Effector memory CD8-positive, alpha-beta T cell (primary cell): ENCODE measurements at regions not wholly inside any gene's neighbourhood (a gene's known extent, or its start where the extent isn't known, plus 50 kb on each side); places are given as distances from the start of the nearest gene placed in this dataset.
"Not testable (repeated sequence)": the region's sequence is repeated elsewhere in the genome, so short reads cannot be mapped to it uniquely, and the experiment has no call there.

Experiments used
- ATAC-seq: fragments of 150-1000 bp; cut with Tn5 transposase; replicated peaks from 2 replicates; pipeline ENCODE4 v1.10.0; 2021; ENCODE audit warnings: mild to moderate bottlenecking, moderate library complexity
- DNase-seq, 3 experiments: peaks; one replicate each; pipeline ENCODE4 v3.0.0; 2021
- H3K27ac Mint-ChIP-seq, 2 donors: one replicate each; pipeline ENCODE4 v1.8.0; 2022; ENCODE audit warnings: mild to moderate bottlenecking in 2 of 2, mixed read lengths in 2 of 2, moderate library complexity in 2 of 2
- H3K27me3 Mint-ChIP-seq, 2 donors: one replicate each; pipeline ENCODE4 v1.8.0; 2022; ENCODE audit warnings: mixed read lengths in 2 of 2
- H3K36me3 Mint-ChIP-seq: one replicate; pipeline ENCODE4 v1.8.0; 2022; ENCODE audit warnings: mild to moderate bottlenecking, moderate library complexity, mixed read lengths; ENCODE audit not compliant: insufficient read depth
- H3K4me1 Mint-ChIP-seq, 2 donors: one replicate each; pipeline ENCODE4 v1.8.0; 2022; ENCODE audit warnings: low read depth in 2 of 2, mixed read lengths in 2 of 2
- H3K4me3 Mint-ChIP-seq, 2 donors: one replicate each; pipeline ENCODE4 v1.8.0; 2022; ENCODE audit warnings: mild to moderate bottlenecking in 2 of 2, mixed read lengths in 2 of 2, moderate library complexity in 2 of 2
- H3K9me3 Mint-ChIP-seq, 2 donors: one replicate each; pipeline ENCODE4 v1.8.0; 2022; ENCODE audit warnings: mixed read lengths in 2 of 2

DNA sequence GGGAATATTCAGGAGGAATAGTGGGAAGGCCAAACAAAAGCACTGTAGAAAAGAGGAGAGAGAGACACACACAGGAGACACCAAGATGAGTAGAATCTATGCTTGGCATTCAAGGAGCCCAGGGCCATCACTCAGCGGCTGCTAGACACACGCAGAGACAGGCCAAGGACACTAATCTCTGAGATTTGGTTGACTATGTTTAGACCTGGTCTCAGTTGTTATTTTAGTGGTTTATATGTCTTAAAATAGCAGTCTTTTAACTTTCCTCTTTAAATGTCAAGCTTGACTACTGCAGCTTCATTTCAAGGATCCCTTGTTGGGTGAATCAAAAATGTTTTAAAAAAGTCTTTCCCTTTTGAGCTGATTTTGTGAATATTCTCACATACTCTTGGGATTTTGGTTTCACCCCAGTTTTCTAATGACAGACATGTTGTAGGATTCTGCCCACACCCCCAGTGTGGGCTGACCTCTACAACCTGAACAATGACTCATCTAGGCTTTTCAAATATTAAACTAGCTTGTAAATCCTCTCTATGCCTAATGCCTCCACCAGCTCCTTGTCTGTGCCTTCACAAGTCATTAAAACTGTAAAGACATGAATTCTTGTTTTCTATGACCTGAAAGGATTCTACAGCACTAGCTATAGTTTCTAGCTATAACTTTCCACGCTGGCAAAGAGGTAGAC lies 142.7 kb upstream of the EXOC2 start:
- ATAC-seq = no peak

DNA sequence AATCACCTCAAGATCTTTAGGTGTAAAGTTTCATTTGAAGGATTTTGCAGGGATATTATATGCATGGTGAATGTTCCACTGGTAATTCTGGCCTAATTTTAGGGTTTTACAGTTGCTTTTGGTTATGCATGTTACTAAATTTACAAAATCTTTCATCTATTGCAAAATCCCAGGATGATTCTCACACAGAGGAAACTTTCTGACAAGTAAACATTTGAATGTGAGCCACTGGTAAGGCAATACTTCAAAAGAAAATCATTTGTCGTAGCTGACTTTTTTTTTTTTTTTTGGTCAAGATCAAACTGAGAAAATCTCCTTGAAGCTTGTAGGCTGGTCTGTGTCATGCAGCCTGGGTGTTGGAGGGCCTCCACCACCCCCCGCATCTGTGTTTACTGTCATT lies 141.9 kb upstream of the EXOC2 start:
- Mint-ChIP-seq H3K9me3 (peaks cover 5 to 19% of the 10 kb centered on the region in 2 donors), H3K36me3 (no peaks in the 10 kb centered on the region), H3K27me3 (peaks cover 22 to 37% of the 10 kb centered on the region in 2 donors), H3K4me3 (no peak overlapping the region), H3K27ac (no peak overlapping the region), H3K4me1 (no peaks in the 10 kb centered on the region)
- DNase-seq (no peak), ATAC-seq (no peak)

More for the DNA sequence above, 142.7 kb upstream of the EXOC2 start:
- no peaks in the 10 kb centered on the region for H3K36me3 Mint-ChIP-seq
- no peak overlapping the region for H3K4me3 Mint-ChIP-seq
- peaks cover 5 to 21% of the 10 kb centered on the region in 2 donors for H3K9me3 Mint-ChIP-seq
- peaks cover 26 to 38% of the 10 kb centered on the region in 2 donors for H3K27me3 Mint-ChIP-seq
- no peak for DNase-seq
- H3K27ac Mint-ChIP-seq = no peak overlapping the region
- no peaks in the 10 kb centered on the region for H3K4me1 Mint-ChIP-seq

DNA sequence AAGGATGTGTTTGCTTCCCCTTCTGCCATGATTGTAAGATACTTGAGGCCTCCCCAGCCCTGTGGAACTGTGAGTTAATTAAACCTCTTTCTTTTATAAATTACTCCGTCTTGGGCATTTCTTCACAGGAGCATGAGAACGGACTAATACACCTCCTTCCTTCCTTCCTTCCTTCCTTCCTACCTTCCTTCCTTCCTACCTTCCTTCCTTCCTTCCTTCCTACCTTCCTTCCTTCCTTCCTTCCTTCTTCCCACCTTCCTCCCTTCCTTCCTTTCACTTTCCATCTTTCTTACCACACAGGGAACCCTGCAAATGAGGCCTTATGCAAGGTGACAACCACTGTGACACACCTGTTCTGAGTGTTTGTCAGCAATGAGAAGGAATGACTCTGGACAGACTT lies 141.3 kb upstream of the EXOC2 start:
- peak overlapping the region; percentile 4 to 79 for H3K27ac Mint-ChIP-seq
- no peak for ATAC-seq
- no peak overlapping the region for H3K4me3 Mint-ChIP-seq

DNA sequence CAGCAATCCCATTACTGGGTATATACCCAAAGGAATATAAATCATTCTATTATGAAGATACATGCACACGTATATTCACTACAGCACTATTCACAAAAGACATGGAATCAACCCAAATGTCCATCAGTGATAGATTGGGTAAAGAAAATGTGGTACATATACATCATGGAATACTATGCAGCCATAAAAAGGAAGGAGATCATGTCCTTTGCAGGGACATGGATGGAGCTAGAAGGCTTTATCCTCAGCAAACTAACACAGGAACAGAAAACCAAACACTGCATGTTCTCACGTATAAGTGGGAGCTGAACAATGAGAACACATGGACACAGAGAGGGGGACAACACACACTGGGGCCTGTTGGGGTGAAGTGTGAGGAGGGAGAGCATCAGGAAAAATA lies 139.9 kb upstream of the EXOC2 start:
- H3K36me3 Mint-ChIP-seq = not testable (repeated sequence)

More for the DNA sequence above, 141.3 kb upstream of the EXOC2 start:
- no peaks in the 10 kb centered on the region for H3K36me3 Mint-ChIP-seq
- no peaks in the 10 kb centered on the region for H3K4me1 Mint-ChIP-seq
- H3K27me3 Mint-ChIP-seq = peaks cover 16 to 39% of the 10 kb centered on the region in 2 donors
- DNase-seq = no peak
- peaks cover 5 to 18% of the 10 kb centered on the region in 2 donors for H3K9me3 Mint-ChIP-seq

DNA sequence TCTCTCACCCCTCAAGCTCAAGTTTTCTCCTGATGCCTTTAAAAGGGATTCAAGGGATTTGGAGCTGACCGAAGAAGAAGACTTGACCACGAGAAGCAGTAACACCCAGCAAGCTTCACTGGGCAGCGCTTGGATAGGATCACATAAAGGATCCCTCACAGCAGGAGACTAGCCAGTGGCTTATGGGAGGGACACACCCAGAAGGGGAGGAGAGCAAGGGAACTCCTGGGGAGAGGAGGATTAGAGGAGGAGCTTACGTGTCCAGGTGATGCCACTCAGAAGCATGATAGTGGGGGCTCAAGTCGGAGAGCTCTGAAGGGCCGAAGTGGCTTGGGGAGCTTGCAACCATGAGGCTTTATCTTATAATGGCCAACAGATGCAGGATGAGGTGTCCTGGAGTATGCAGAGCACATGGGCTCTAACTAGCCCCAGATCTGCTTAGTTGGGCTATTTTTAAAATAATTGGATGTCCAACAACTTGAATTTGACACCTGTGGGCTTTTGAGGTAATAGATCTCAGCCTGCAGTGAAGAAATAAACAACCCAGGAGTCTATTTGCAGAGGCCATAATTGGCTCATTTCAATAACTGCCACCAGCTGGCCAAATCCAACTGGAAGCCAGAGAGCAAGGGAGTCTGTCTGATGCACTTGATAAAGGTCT lies 137.9 kb upstream of the EXOC2 start:
- Mint-ChIP-seq H3K9me3 (peaks cover 7 to 25% of the 10 kb centered on the region in 2 donors), H3K27me3 (peaks cover 32 to 50% of the 10 kb centered on the region in 2 donors), H3K27ac (no peak overlapping the region), H3K36me3 (no peaks in the 10 kb centered on the region), H3K4me1 (no peaks in the 10 kb centered on the region), H3K4me3 (no peak overlapping the region)
- ATAC-seq = no peak
- no peak for DNase-seq

More for the DNA sequence above, 139.9 kb upstream of the EXOC2 start:
- ATAC-seq, DNase-seq, H3K4me1 Mint-ChIP-seq, H3K4me3 Mint-ChIP-seq, H3K27ac Mint-ChIP-seq: not testable (repeated sequence)
- peaks cover 16 to 38% of the 10 kb centered on the region in 2 donors for H3K27me3 Mint-ChIP-seq
- peaks cover 5 to 24% of the 10 kb centered on the region in 2 donors for H3K9me3 Mint-ChIP-seq

DNA sequence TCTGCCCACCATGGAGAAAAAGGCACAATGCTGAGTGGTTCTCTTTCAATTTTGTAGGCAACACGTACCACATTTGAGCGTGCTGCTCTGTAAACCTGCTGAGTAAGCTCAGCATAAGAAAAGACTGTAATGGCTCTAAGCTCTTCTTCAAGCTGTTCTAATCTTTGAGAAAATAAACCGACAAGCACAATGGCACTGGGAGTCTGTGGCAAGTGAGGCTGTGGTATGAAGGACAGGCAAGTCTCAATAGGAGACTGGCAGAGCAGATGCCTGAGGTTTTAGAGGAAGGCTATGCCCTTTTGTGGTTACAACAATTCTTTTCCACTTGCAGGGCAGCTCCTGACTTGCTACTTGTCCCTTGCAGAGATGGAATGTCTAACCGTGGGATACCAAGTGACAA lies 136.7 kb upstream of the EXOC2 start:
- DNase-seq = no peak
- H3K4me3 Mint-ChIP-seq = no peak overlapping the region
- H3K36me3 Mint-ChIP-seq = no peaks in the 10 kb centered on the region
- peaks cover 40 to 57% of the 10 kb centered on the region in 2 donors for H3K27me3 Mint-ChIP-seq
- no peak overlapping the region for H3K27ac Mint-ChIP-seq
- H3K4me1 Mint-ChIP-seq = no peaks in the 10 kb centered on the region
- ATAC-seq = no peak
- H3K9me3 Mint-ChIP-seq = peaks cover 7 to 25% of the 10 kb centered on the region in 2 donors

DNA sequence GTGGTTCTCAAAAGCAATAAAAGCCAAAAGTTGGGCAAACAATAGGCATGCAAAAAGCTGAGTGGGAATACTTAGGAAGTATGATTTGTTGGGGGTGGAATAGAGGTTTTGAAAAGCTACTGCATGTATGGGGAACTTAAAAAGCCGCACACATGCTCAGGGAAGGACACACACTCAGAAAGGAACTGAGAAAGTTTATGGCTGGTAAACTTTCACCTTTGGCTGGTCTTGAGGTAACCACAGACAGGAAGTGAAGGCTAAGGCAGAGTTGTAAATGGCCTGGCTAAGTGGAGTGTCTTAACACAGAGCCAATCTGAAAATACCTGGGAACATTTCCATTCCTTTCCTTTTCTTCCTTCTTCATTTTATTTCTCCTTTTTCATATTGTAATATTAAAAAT lies 134.5 kb upstream of the EXOC2 start:
- Mint-ChIP-seq H3K9me3 (peaks cover 2 to 19% of the 10 kb centered on the region in 2 donors), H3K36me3 (no peaks in the 10 kb centered on the region), H3K27ac (no peak overlapping the region), H3K4me1 (no peaks in the 10 kb centered on the region), H3K4me3 (no peak overlapping the region), H3K27me3 (peaks cover 41 to 60% of the 10 kb centered on the region in 2 donors)
- DNase-seq (no peak), ATAC-seq (no peak)

DNA sequence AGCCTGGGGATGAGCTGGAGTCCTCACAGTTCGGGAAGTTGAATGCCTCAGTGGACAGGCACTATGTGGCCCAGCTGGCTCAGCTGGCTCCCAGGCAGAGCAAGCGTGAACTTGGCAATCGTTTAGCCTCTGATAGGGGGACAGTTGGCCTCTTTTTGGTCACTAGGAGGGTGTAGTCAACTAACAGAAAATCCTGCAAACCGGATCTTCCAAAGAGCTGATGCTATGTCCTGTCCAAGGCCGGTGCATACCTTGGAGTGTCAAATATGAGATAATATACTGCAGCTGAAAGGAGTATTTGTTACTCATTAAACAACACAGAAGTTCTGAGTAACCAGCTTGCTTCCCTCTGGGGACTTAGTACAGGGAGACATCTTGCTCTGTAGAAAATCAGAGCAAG lies 126.2 kb upstream of the EXOC2 start:
- H3K27ac Mint-ChIP-seq = no peak overlapping the region
- DNase-seq (no peak), ATAC-seq (no peak)
- no peak overlapping the region for H3K4me3 Mint-ChIP-seq
- peaks cover 47 to 60% of the 10 kb centered on the region in 2 donors for H3K27me3 Mint-ChIP-seq
- no peaks in the 10 kb centered on the region for H3K9me3 Mint-ChIP-seq
- peaks cover 4 to 8% of the 10 kb centered on the region in 2 donors for H3K4me1 Mint-ChIP-seq
- H3K36me3 Mint-ChIP-seq = no peaks in the 10 kb centered on the region

DNA sequence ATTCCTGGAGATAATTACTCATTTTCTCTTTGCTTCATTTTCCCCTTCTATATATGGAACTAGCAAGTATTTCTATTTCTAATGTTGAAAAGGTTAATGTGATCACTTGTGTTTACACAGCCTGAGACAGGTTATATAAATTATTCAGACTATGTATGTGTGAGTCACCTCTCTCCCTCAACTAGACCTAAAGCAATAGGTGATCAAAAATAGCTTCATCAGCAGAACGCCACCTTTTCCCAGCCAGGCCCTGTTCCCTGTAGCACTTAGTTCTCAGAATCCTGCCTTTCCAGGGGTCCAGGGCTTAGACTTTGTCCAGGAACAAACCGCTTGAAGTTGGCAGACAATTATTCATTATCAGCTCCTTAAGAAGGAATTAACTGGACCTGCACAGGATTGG lies 125.3 kb upstream of the EXOC2 start:
- peaks cover 4 to 8% of the 10 kb centered on the region in 2 donors for H3K4me1 Mint-ChIP-seq
- no peak overlapping the region for H3K4me3 Mint-ChIP-seq
- DNase-seq = no peak
- no peak for ATAC-seq
- H3K36me3 Mint-ChIP-seq = no peaks in the 10 kb centered on the region
- peaks cover 47 to 60% of the 10 kb centered on the region in 2 donors for H3K27me3 Mint-ChIP-seq
- no peaks in the 10 kb centered on the region for H3K9me3 Mint-ChIP-seq
- no peak overlapping the region for H3K27ac Mint-ChIP-seq

DNA sequence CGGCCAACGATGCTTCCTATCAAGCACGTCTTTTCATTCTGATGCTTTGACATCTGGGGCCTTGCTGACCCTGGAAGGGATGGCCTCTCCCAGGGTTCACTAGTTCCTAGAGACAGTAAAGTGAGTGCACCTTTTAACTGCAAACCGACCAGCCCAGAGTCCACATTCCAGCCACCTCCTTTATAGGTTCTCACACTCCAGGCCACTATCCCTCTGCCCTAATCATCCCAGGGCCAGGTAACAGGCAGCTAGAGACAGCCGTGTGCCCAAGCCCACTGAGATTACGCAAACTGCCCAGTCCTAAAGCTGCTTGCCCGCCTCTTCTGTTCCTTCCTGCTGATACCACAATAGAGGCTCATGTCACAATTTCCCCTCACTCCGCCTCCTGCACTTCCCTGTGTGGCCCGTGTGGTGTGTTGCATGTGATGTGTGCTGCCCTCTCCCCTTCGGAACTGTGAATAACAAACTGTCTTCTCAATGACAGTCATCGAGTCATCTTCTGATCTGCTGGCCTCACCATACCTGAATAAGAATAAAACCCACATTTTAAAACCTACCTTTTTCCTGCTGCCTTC lies 123.7 kb upstream of the EXOC2 start:
- Mint-ChIP-seq H3K27ac (no peak overlapping the region), H3K27me3 (peaks cover 40 to 50% of the 10 kb centered on the region in 2 donors), H3K36me3 (no peaks in the 10 kb centered on the region), H3K9me3 (no peaks in the 10 kb centered on the region), H3K4me3 (no peak overlapping the region), H3K4me1 (peaks cover 4 to 8% of the 10 kb centered on the region in 2 donors)
- ATAC-seq = no peak
- no peak for DNase-seq

DNA sequence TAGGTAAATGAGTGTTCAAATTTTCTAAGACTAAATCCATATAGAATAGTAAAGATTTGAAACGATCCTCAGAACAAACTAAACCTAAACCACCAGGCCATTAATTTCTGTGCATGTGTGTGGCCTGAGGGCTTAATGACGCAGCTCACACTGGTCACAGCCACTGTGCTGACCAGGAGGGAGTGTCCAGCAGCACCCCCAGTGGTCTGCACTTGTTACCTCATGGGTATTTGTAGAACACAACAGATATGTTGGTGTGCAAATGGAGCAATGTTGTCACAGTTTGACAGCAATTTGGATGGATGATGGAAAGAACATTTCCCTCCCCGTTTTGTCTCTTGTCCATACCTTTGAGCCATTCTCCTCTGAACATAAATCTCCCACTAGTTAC lies 122.4 kb upstream of the EXOC2 start:
- H3K27ac Mint-ChIP-seq = no peak overlapping the region
- H3K36me3 Mint-ChIP-seq = no peaks in the 10 kb centered on the region
- H3K27me3 Mint-ChIP-seq = peaks cover 33 to 50% of the 10 kb centered on the region in 2 donors
- DNase-seq (no peak), ATAC-seq (no peak)
- no peak overlapping the region for H3K4me3 Mint-ChIP-seq
- no peaks in the 10 kb centered on the region for H3K9me3 Mint-ChIP-seq
- H3K4me1 Mint-ChIP-seq = peaks cover 4 to 8% of the 10 kb centered on the region in 2 donors

DNA sequence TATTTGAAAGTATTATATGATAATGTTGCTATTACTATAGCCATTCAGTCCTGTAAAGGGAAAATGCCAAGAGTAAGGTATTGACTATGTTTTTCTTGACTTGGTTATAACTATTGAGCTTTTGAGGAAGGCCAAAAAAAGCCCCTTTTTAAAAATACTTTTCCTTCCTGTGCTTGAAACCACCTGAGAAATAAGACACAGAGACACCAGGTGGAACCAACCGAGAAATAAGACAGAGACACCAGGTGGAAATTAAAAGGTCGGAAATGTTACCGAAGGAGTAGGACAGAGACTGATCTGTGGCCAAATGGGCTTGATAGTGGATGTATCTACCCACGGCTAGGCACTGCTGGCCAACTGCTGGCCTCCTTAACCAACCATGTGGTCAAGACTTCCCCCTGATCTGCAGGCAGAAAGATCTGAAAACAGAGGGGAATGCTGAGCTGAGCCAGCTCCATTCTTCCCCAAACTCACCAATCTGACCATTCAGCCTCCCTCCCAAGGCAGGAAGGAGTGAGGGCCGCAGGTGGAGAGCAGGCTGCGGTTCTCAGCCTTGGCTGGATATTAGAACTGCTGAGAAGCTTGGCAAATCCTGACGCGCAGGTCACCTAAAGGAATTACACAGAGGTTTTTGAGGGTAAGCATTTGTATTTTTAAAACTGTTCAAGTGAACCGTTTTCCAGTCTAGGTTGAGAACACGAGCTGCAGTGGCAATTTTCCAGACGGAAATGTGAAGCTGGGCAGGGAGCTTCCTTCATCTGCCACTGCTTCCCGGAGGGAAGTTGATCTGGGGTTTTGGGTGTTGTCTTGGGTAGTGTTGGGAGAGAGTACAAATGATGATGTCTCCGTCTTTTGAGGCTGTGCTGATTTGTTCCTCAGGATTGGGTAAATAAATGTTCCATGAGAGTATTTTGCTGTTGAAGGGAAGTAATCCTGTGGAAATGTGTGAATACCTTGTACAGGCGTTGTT lies 121.7 kb upstream of the EXOC2 start:
- no peaks in the 10 kb centered on the region for H3K9me3 Mint-ChIP-seq
- ATAC-seq = no peak
- no peak overlapping the region for H3K4me3 Mint-ChIP-seq
- H3K27ac Mint-ChIP-seq = no peak overlapping the region
- DNase-seq = no peak
- H3K27me3 Mint-ChIP-seq = peaks cover 33 to 50% of the 10 kb centered on the region in 2 donors
- H3K4me1 Mint-ChIP-seq = peaks cover 4 to 8% of the 10 kb centered on the region in 2 donors
- no peaks in the 10 kb centered on the region for H3K36me3 Mint-ChIP-seq

DNA sequence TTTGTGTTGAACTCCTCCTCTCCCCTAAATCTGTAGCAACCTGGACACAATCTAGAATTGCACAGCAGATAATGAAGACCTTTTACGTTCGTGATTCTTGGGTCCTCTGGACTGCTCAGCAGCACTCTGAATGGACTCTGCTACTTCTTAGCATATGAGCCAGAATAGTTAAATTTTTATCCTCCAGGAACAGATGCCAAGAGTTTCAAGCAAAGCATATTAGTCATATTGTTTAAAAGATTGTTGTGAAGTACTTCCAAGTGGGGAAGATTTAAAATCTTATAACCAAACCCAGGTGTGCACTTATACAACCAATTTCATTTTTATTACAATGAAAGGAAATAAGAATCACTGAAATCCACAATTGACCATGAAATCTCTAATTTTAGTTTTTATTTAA lies 118.9 kb upstream of the EXOC2 start:
- Mint-ChIP-seq H3K9me3 (no peaks in the 10 kb centered on the region), H3K4me3 (no peak overlapping the region), H3K27ac (no peak overlapping the region), H3K36me3 (no peaks in the 10 kb centered on the region), H3K4me1 (peaks cover 3 to 4% of the 10 kb centered on the region in 2 donors), H3K27me3 (peaks cover 22 to 25% of the 10 kb centered on the region in 2 donors)
- no peak for DNase-seq
- no peak for ATAC-seq
